GM21717 (cell line): ENCODE measurements at regions not wholly inside any gene's neighbourhood (a gene's known extent, or its start where the extent isn't known, plus 50 kb on each side); places are given as distances from the start of the nearest gene placed in this dataset.
"Not testable (repeated sequence)": the region's sequence is repeated elsewhere in the genome, so short reads cannot be mapped to it uniquely, and the experiment has no call there.

Experiments
- ATAC-seq: cut with Tn5 transposase; IDR thresholded peaks from one replicate; pipeline ENCODE4 v1.9.1; 2021; ENCODE audit warnings: mild to moderate bottlenecking, moderate library complexity; ENCODE audit not compliant: unreplicated experiment

DNA sequence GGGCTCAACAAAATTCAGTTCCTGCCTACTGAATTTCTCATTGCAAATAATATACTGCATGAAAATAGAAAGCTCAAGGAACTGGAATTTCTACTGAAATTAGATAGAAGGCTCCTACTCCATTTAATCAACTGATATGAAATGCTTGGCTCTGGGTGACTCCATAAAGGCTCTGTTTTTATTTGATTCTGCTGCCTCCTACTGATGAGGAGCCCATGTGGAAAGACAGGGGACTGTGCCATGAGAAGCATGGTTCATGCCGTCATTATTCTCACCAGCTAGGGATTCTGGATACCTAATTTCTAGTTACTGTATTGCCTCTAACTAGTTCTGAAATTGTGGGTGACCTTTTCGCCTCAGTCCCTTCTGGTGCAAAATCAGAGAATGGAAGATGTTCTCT is 366.2 kb upstream of the DPH6 start:
- no peak for ATAC-seq

DNA sequence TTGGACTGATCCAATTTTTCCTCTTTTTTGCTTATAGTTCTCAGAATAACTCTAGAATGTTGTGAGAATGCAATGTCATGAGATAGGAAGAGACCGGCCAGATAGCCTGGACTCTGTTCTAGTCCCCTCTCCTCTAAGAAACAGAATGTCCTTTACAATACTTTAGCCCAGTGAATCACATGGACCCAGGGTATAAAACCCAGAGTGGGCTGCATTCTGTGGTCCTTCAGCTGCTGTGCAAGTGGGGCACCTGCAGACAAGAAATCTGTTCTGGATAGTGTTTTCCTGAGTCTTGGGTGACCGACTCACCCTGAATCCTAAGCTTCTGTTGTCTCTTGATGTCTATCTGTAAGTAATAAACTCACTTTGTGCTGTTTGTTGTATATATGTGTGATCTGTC is 368.6 kb upstream of the DPH6 start:
- no peak for ATAC-seq

DNA sequence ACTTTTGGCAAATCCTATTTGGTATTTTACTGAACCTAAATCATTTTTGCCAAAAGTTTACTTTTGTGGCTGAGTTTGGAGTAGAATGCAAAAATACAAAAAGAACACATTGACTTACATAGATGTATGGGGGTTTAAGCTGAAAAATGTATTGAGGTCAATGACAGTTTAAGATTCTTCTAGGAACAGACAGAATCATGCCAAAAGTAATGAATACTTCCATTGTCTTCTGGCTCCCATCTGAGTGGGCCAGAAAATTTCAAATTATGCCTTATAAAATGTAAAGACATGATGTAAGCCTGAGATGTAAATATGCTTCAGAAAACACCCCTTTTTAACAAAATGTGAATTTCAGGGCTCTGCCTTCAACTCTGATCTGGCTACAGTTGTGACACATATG is 375.1 kb upstream of the DPH6 start:
- no peak for ATAC-seq

DNA sequence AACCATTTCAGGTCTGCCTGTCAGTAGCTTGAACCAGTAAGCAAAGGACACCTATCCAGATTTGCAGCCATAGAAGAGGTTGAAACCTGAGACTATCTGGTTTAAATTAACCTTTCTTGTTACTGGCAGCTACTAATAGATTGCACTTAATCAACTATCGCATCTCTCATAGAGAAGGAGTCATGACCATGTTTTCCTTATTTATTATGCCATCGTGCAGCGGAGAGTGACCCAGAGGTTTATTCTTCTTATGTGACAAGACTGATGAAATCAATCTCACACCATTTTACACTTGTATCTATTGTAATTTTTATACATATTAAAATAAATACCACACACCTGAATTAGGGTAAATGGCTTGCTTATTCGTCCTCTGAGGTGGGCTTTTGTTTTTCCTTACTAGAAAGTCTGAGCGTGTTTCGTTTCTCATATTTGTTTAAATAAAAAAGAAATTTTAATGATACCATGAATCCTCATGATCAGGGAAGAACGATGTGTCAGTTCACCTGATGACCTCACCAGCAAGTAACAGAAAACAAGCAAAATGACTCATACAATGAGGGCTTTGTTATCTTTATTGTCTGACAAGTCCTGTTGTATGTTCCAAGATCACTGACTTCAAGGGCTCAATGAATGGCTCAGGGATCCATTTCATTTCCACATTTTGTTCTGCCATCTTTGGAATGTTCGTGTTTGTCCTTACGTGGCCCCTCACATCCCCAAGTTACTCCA is 379.5 kb upstream of the DPH6 start:
- no peak for ATAC-seq

DNA sequence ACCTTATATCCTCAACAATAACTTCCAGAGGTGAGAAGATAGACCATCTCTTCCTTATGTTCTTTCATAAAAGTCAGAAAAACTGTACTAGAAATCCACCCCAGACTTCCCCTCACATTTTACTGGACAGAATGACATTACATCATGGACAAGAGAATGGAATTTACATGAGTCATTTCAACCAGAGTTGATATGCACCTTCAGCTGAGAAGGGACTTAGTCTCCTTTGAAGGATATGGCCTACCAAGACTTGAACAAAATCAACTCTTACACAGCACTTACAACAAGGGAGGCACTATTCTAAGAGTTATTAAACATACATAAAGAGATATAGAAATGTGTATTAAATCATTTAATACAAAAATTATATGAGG is 380.0 kb upstream of the DPH6 start:
- ATAC-seq, result no peak

DNA sequence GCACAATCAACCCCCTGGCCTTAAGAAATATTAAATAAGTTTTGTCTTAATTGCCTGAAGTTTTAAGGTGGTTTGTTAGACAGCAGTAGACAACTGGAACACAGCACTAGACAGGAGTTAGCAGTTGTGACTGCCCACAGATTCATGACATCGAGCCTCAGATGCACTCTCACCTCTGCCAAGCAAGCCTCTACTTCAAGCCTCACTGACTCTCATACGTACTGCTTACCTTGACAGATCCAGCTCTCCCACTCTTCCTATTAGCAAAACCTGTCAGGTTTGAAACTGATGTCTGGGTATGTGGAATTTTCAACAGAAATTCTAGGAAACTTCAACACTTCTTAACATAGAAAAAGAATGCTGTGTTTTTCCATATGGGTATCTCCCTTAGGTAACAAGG is 382.9 kb upstream of the DPH6 start:
- no peak for ATAC-seq

DNA sequence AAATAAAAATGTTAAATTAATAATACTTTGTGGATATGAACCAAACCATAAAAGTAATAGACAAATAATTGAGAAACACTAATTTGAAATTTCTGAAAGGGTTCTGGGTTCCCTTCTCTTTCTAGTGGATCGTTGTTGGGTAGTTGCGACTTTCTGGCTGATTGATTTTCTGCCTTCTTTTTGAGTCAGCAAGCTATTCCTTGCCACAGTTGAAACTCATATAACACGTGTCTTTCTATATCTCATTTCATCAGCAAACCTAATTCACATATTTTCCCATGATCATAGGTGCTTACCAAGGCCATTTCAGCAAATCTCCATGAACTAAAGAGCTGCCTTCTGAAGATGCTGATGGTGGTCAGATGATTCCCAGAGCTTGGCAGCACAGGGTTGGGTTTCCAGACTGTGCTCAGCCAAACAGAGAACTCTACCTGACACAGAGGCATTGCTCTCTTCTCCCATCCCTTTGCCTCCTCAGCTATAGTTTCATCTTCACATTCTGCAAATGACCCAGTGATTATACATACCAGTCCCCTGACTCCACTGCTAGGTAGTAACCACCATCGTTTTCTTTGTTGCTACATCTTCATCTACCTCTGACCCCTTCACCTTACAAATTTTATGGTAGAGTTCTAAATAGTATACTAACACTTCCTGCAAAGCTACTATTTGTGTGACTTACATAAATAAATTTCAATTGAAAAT is 383.9 kb upstream of the DPH6 start:
- peak; percentile 63 for ATAC-seq

DNA sequence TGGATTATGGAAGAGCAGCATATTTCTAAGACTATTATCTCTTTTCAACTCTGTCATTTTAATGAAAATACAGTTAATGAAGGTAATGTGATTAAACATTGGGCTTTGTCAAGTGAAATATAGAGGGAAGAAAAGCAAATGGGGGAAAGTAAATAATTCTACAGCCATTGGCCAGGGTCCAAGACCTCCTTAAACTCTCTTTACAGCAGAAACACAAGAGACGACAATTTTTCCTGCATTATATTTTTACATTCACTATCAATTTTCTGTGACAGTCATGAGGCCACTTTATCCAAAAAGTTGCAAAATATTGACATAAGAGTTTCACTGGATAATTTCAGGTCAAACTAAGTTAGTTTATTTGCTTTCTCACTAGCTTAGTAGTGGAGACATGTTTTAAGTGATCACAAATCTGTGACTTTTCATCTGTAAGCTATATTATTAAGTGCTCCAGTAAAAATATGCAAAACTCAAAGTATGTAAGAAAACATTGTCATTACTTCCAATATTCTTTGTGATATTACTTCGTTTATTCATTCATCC is 385.9 kb upstream of the DPH6 start:
- no peak for ATAC-seq

DNA sequence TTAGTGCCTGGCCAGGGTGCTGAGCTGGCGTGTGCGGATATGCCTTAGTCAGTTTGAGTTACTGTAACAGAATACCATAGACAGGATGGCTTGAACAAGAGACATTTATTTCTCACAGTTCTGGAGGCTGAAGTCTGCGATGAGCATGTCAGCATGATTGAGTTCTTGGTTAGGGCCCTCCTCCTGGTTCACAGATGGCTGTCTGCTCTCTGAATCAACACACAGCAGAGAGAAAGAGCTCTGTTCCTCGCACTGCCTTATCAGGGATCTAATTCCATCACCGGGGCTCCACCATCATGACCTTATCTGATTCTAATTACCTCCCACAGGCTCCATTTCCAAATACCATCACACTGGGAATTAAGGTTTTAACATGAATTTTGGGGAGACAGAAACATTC is 386.6 kb upstream of the DPH6 start:
- no peak for ATAC-seq

DNA sequence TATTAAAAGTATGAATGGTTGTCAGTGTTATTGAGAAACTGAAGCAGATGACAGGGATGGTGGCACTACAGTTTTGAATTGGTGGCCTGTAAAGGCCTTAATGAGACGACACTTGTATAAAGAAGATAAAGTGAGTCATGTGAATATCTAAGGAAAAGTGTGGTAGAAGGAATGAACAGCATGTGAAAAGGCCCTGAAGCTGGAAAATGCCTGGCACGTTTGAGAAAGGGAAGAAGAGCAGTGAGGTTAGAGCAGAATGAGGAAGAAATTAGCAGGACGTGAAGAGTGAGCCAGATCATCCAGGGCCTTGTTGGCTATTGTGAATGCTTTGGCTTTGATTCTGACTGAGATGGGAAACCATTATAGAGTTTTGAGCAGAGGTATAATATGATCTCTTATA is 387.6 kb upstream of the DPH6 start:
- no peak for ATAC-seq

DNA sequence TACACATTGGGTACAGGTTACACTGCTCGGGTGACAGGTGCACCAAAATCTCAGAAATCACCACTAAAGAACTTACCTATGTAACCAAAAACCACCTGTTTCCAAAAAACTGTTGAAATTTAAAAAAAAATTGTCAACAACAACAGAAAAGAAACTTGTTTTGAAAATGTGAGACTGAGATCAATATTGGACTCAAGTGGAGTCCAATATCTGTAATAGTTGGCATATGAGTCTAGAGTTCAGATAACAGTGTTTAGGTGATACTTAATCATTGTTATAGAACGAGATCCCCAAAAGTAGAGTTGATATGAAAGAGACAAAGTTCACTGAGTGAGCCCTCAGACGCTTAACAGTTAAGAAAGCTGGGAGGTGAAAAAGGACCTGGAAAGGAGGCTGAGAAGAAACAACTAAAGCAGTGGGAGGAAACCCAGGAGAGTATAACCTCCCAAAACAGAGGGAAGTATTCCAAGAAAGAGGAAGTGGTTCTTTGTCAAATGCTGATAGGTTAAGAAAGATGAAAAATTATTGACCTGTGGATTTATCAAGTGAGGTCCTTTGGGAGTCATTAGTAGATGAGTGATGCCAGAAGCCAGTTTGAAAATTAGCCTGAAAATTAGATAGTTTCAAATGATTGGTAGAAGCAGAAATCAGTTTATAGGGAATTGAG is 388.6 kb upstream of the DPH6 start:
- no peak for ATAC-seq

DNA sequence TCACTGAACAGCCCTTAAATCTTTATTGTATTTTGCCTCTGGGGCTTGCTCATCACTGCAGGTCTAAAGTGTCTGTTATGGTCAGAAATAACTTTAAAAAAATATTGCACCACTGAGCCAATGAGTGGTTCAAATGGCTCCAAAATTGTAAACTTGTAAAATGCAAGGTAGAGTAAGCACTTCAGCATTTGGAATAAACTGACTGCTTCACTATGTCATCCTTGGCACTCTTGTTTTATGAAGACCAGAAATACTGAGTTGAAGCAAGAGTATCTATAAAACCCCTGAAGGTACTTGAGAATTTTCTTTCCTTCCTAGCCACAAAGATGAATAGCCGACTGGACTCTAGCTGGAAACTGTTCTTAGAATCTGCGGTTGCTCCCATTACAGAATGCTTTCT is 390.3 kb upstream of the DPH6 start:
- no peak for ATAC-seq

DNA sequence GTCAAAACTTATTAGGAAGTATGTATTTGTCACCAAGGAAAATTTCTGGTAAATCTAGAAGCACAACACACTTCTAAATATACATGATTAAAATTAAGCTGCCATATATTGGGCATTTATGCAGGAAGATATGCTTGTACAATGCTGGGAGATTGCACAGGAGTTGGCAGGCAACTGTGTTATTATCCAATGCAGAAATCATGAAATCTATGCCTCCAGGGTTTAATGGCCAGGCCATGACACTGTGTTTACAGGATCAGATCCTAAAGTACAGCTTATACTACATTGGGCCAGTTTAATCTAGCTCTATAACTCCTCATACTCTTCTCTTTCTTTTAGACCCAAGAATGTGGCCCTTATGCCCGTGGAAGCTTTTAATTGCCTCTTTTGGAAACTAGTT is 391.4 kb upstream of the DPH6 start:
- ATAC-seq, result no peak

DNA sequence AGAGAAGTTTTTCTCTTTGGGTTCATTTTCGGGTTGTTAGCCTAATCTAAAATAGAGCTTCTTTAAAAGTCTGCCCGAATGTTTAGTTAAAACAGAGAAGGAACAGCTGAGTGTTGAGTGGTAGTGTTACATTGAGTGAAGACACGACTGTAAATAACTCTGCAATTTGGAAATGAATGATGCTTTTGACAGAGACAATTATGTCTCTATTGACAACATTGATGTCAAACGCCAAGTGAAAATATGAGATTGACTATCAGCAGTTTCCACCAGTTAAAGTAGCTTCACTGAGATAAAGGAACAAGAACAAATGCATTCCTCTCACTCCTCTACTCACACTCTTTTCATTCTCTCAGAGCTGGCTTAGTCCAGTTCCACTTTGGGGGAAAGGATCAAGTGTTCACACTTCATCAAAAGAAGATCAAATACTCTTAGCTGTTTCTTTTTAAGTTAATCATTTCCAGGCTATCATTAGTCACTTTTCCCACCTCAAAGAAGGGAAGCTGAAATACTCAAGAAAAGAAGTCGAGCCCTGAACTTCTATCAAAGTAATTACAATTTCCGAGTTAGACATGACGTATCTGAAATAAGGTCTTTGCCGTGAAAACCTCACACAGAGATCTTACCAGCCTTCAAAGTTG is 399.1 kb upstream of the DPH6 start:
- ATAC-seq, result no peak

DNA sequence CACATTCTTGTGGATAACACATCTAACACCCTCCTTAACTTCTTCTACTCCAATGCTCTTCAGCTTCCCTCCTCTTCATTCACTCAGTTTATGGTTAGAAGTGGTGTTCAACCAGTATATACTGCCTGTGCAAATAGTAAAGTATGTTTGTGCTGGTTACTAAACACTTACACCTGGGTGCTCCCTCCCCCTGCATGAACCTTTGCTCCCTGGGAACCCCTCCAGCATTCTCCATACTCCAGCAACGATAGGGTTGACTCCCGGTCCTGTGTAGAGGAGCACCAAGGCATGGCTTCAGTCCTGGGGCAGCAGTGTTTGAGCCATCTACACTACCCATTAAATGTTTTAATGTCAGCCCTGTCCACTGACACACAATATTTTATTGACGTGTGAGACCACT is 407.5 kb upstream of the DPH6 start:
- no peak for ATAC-seq

DNA sequence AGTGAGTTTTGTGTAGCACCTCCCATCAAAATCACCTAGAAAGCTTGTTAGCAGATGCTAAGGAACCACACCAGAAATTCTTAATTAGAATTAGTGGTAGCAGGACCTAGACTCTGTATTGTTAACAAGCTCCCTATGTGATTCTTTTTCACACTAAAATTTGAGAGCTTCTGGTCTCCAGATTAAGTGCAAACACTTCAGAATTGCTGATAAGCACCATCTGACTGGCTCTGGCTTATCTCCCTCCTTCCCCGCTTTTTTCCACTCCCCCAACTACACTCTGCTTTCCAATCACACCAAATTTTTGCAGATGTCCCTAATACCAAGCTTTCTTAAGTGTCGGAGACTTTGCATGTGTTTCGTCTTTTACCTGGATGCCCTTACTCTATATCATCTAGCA is 410.1 kb upstream of the DPH6 start:
- ATAC-seq, result no peak

DNA sequence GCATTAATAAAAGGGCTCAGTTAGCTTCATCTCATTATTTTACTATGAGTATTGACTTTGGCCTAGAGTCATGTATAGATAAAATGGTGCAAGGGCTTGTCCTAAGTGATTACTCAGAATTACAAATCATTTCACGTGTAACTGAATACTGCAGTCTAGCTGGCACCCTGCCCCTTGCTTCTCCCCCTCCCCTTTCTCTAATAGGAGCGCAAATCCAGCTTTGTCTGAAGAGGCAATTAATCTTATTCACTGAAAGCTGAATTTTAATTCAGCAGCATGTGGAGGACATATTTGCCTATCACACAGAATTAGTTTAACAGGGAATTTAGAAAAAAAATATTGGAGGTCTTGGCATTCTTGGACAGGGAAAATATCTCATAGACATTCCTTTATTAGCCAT is 412.1 kb upstream of the DPH6 start:
- ATAC-seq, result no peak

DNA sequence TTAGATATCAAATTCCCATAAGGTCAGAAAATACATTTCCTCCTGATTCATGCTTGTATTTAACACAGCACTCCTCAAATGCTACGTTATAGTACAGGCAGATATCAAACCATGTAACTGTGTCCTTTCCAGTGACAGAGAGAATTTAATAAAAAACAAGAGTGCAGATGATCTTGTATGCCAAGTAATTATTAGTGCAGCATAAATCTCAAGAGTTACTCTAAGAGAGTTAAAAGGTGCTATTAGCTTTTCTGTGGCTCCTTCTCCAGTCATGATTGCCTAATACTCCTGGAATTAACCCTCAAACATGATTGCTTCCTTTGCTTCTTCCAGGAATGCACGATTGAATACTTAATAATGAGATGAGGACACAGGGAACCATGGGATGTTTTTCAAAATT is 413.0 kb upstream of the DPH6 start:
- no peak for ATAC-seq

DNA sequence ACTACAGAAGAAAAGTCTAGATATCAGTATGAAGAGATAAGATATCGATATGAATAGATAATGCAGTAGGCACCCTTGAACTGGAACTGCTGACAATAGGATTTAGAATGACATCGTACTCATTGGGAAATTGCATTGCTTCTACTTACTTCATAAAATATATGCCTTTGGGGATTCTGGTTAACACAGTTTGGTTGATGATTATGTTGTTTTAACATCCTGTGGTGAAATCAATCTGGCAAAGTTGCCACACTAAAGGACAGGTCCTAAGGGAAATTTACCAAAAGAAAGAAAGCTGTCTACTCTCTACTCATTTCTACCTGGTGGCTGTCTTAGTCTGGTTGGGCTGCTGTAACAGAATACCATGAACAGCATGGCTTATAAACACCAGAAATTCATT is 417.4 kb upstream of the DPH6 start:
- ATAC-seq, result no peak

DNA sequence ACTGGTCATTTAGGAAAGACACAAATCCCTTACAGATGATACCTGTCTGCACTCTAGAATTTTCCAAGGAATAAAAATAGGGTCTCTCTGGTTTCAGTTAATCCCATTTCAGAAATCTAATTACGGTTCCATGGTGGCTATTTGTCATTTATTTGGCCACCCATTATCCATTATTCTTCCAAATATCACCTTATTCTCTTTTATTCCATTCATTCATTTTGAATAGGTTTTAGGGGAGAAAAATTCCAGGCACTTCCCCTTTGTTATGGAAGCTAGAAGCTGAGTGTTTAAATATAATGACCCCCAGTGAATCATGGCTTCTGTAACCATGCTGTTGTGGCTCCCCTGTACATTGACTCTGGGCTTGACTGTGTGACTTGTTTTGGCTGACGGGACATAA is 420.8 kb upstream of the DPH6 start:
- no peak for ATAC-seq

DNA sequence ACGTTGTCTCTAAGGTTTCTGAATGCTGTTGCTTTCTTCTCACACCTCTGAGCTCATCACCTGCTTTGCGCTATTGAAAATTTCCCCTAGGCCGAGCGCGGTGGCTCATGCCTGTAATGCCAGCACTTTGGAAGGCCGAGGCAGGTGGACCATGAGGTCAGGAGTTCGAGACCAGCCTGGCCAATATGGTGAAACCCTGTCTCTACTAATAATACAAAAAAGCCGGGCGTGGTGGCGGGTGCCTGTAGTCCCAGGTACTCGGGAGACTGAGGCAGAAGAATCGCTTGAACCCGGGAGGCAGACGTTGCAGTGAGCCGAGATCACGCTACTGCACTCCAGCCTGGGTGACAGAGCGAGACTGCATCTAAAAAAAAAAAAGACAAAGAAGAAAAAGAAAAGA is 422.0 kb upstream of the DPH6 start:
- ATAC-seq, result not testable (repeated sequence)

DNA sequence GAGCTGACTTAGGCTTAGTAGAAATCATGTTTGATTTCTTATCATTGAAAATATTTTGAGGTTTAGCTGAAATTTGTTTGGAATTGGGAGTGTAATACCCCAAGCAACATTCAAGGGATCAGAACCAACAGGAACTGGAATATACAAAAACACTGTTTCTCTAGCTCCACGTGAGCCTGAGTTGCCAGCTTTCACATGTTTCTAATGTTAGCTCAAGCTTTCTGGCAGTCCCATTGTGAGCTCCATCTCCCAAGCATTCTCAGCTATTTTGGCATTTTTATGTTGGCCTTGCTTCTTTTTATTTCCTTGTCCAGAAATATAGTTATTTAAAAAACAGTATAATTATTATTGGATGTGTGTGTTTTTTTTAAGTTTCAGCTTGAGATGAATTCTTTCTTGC is 427.1 kb upstream of the DPH6 start:
- no peak for ATAC-seq
